Panc1 (cell line): ENCODE measurements at regions not wholly inside any gene's neighbourhood (a gene's known extent, or its start where the extent isn't known, plus 50 kb on each side); places are given as distances from the start of the nearest gene placed in this dataset.

Source experiments
- ATAC-seq: fragments of 200-7000 bp; cut with Tn5 transposase; 2 replicates; pipeline ENCODE4 v1.9.1; 2020; ENCODE audit warnings: mild to moderate bottlenecking, moderate library complexity
- BruUV-seq: library from RNA; stranded (reverse); fragments of 400-500 nt; replicated peaks from 2 replicates; lab custom pipeline; 2021; lab: Mats Ljungman, UMichigan
- CTCF ChIA-PET: fragments of 300-600 bp; sonication (Branson Sonifier 250); formaldehyde crosslinking; loops from one replicate; lab custom pipeline; 2022; ENCODE audit warnings: antibody characterized with exemption; lab: Charles Lee
- POLR2A ChIA-PET: fragments of 300-600 bp; sonication (Branson Sonifier 250); formaldehyde crosslinking; loops from one replicate; lab custom pipeline; 2022; ENCODE audit warnings: antibody characterized with exemption; lab: Charles Lee
- DNase-seq: peaks from one replicate; pipeline ENCODE4 v3.0.0-alpha.2; 2010; ENCODE audit warnings: low read depth, low spot score
- H3K27ac ChIP-seq: 2 replicates; pipeline ENCODE4 v1.5.1; 2011; ENCODE audit warnings: mild to moderate bottlenecking, low read length, inconsistent platforms
- H3K27me3 ChIP-seq: fragments of 200-500 bp; sonication (Bioruptor generic); 2 replicates; pipeline ENCODE4 v1.6.0; 2014; ENCODE audit warnings: low read length, inconsistent platforms; ENCODE audit not compliant: control insufficient read depth, insufficient read depth
- H3K36me3 ChIP-seq: fragments of 200-500 bp; sonication (Bioruptor generic); 2 replicates; pipeline ENCODE4 v1.5.1; 2014; ENCODE audit warnings: inconsistent platforms, mild to moderate bottlenecking, low read length, moderate library complexity; ENCODE audit not compliant: control insufficient read depth, insufficient read depth
- H3K4me1 ChIP-seq: 2 replicates; pipeline ENCODE4 v1.5.1; 2011; ENCODE audit warnings: inconsistent platforms, mild to moderate bottlenecking, low read length, moderate library complexity; ENCODE audit not compliant: control insufficient read depth, insufficient read depth
- H3K4me3 ChIP-seq, 2 experiments: 2 replicates each; pipeline ENCODE4 v1.5.1; 2011 to 2012; ENCODE audit warnings: low read depth in 2 of 2, low read length in 2 of 2, mild to moderate bottlenecking in 2 of 2, inconsistent platforms in 1 of 2, moderate library complexity in 1 of 2
- H3K9me3 ChIP-seq: fragments of 200-500 bp; sonication (Bioruptor generic); 2 replicates; pipeline ENCODE4 v1.5.1; 2014; ENCODE audit warnings: low read depth, mild to moderate bottlenecking, inconsistent platforms, low read length, moderate library complexity; ENCODE audit not compliant: control insufficient read depth, insufficient read depth
- POLR2AphosphoS5 ChIP-seq: IDR thresholded peaks from 2 replicates; pipeline ENCODE4 v1.6.1; 2012; ENCODE audit warnings: mild to moderate bottlenecking, low read depth, low read length, moderate library complexity
- REST ChIP-seq, 2 experiments: IDR thresholded peaks; 2 replicates each; pipeline ENCODE4 v1.6.1; 2011 to 2012; ENCODE audit warnings: low read depth in 2 of 2, control low read depth in 1 of 2, low read length in 1 of 2, mild to moderate bottlenecking in 1 of 2, moderate library complexity in 1 of 2; ENCODE audit not compliant: insufficient read depth in 1 of 2
- SIN3A ChIP-seq: IDR thresholded peaks from 2 replicates; pipeline ENCODE4 v1.6.1; 2012; ENCODE audit warnings: low read depth, mild to moderate bottlenecking, low read length, moderate library complexity, borderline replicate concordance; ENCODE audit not compliant: insufficient read depth
- TCF7L2 ChIP-seq: IDR thresholded peaks from 2 replicates; pipeline ENCODE4 v1.6.1; 2011; ENCODE audit warnings: mild to moderate bottlenecking, low read depth, low read length, inconsistent platforms
- in situ Hi-C: cut with HindIII; loops from 2 replicates; pipeline ENCODE4 v1.10.0; 2016; ENCODE audit warnings: low sequenced_read_pairs, low pct_unique_long_range_greater_than_20kb
- intact Hi-C: fragments of 100-400 bp; cut with micrococcal nuclease; formaldehyde crosslinking; loops from one replicate; pipeline ENCODE4 v1.10.0; 2022; ENCODE audit not compliant: unreplicated experiment
- TF ChIP-seq, protein P1 (sequence below): fragments of 450-650 bp; IDR thresholded peaks from 2 replicates; pipeline ENCODE4 v1.5.1; 2017; ENCODE audit warnings: mild to moderate bottlenecking

DNA sequence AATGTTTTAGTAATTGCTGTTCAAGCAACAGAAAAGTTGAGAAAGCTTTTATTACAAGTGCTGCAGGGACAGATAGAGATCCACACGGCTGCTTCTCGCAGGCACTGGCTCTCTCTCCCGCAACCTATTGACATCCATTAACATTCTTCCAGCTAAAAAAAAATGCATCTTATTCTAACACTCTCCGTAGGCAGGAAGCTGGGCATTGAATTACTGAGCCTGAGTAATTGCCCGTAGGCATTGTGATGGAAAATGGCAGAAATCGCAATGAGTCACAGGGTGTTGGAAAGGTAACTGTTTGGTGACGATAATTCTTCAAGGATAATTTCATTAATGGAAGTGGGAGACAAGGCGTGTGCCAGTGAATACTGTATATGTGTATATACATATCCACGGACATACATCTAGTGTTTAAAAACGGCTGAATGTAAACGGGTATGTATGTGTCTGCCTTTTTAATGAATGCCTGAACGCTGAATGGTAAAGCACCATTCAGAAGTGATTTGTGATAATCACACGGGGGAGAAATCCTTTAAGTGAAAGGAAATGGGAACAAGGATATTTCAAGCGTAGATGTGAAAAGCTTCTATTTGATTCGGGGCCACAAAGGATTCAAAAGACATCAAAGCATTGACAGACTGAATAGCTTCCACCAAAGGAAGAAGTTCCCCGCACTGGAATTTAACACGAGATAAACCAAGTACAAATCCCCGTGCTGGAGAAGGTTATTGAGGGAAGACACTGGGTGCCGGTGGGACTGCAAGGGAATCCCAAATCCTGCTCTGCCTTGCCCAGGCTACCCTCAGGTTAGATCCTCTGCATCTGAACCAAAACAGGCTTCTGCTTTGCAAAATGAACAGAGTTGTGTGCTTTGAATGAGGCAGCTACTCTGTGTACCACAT lies 567.2 kb downstream of the NPHP4 start:
- ATAC-seq, result no peak
- H3K4me3 ChIP-seq, result no peak overlapping the region
- H3K27me3 ChIP-seq, result peaks cover 36% of the 10 kb centered on the region
- intact Hi-C loops (no loop called here), in situ Hi-C loops (no loop called here)
- H3K9me3 ChIP-seq, result no peaks in the 10 kb centered on the region
- DNase-seq, result no peak
- BruUV-seq, result no TSS peak
- TF ChIP-seq POLR2AphosphoS5, result no peak
- no peaks in the 10 kb centered on the region for H3K4me1 ChIP-seq
- no peak overlapping the region for H3K27ac ChIP-seq
- no peaks in the 10 kb centered on the region for H3K36me3 ChIP-seq
- ChIA-PET CTCF (no interaction called here), POLR2A (interaction anchor here (0.6 kb wide), 1 partner anchor 10 kb away, joined by 3 read pairs; no protein-coding TSS in a partner anchor)

- Histone ChIP-seq H3K36me3 (no peaks in the 10 kb centered on the region), H3K27me3 (peaks cover 26% of the 10 kb centered on the region), H3K4me3 (no peak overlapping the region), H3K27ac (no peak overlapping the region), H3K9me3 (no peaks in the 10 kb centered on the region), H3K4me1 (no peaks in the 10 kb centered on the region)
- ATAC-seq (no peak), DNase-seq (no peak)
- intact Hi-C loops, result no loop called here
- ChIA-PET CTCF (no interaction called here), POLR2A (no interaction called here)
- BruUV-seq, result no TSS peak
- in situ Hi-C loops, result no loop called here
- TF ChIP-seq POLR2AphosphoS5 (no peak), SIN3A (no peak), TCF7L2 (no peak), REST (IDR thresholded peaks at IDR 0.05; ENCODE audit: insufficient read depth in 1 of 2, low read depth in 2 of 2, low read length in 1 of 2) (no peak)
- TF ChIP-seq, protein P1, sequence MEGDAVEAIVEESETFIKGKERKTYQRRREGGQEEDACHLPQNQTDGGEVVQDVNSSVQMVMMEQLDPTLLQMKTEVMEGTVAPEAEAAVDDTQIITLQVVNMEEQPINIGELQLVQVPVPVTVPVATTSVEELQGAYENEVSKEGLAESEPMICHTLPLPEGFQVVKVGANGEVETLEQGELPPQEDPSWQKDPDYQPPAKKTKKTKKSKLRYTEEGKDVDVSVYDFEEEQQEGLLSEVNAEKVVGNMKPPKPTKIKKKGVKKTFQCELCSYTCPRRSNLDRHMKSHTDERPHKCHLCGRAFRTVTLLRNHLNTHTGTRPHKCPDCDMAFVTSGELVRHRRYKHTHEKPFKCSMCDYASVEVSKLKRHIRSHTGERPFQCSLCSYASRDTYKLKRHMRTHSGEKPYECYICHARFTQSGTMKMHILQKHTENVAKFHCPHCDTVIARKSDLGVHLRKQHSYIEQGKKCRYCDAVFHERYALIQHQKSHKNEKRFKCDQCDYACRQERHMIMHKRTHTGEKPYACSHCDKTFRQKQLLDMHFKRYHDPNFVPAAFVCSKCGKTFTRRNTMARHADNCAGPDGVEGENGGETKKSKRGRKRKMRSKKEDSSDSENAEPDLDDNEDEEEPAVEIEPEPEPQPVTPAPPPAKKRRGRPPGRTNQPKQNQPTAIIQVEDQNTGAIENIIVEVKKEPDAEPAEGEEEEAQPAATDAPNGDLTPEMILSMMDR, result no peak
Measured at GRCh38 chr1:5423109-5423508, 569.1 kb downstream of the NPHP4 start.

- no TSS peak for BruUV-seq
- DNase-seq, result no peak
- ChIA-PET POLR2A (no interaction called here), CTCF (no interaction called here)
- TF ChIP-seq, protein P1, result no peak
- TF ChIP-seq SIN3A (no peak), REST (IDR thresholded peaks at IDR 0.05; ENCODE audit: insufficient read depth in 1 of 2, low read depth in 2 of 2, low read length in 1 of 2) (no peak), TCF7L2 (no peak), POLR2AphosphoS5 (no peak)
- no peaks in the 10 kb centered on the region for H3K36me3 ChIP-seq
- in situ Hi-C loops, result no loop called here
- no peak for ATAC-seq
- peaks cover 2% of the 10 kb centered on the region for H3K27me3 ChIP-seq
- H3K27ac ChIP-seq, result no peak overlapping the region
- H3K4me3 ChIP-seq, result no peak overlapping the region
- H3K4me1 ChIP-seq, result no peaks in the 10 kb centered on the region
- intact Hi-C loops, result no loop called here
- no peaks in the 10 kb centered on the region for H3K9me3 ChIP-seq
Measured at GRCh38 chr1:5419501-5419900, 572.7 kb downstream of the NPHP4 start.
